Suprapubic skin (tissue), 4 donors: ENCODE measurements at regions not wholly inside any gene's neighbourhood (a gene's known extent, or its start where the extent isn't known, plus 50 kb on each side); places are given as distances from the start of the nearest gene placed in this dataset.

Experiments
- DNase-seq, 2 donors: peaks; one replicate each; pipeline ENCODE4 v3.0.0-alpha.2; 2019; ENCODE audit warnings: low spot score in 2 of 2
- H3K27ac ChIP-seq: fragments of 200-600 bp; sonication (generic); one replicate; pipeline ENCODE4 v1.5.1; 2019
- H3K27me3 ChIP-seq: fragments of 200-600 bp; sonication (generic); one replicate; pipeline ENCODE4 v1.5.1; 2019
- H3K36me3 ChIP-seq: fragments of 200-600 bp; sonication (generic); one replicate; pipeline ENCODE4 v1.5.1; 2019
- H3K4me1 ChIP-seq: fragments of 200-600 bp; sonication (generic); one replicate; pipeline ENCODE4 v1.5.1; 2019
- H3K4me3 ChIP-seq: fragments of 200-600 bp; sonication (generic); one replicate; pipeline ENCODE4 v1.5.1; 2019; ENCODE audit warnings: mild to moderate bottlenecking
- H3K9me3 ChIP-seq: fragments of 200-600 bp; sonication (generic); one replicate; pipeline ENCODE4 v1.5.1; 2019
- CTCF ChIP-seq, 2 donors: fragments of 200-600 bp in 1 of 2; fragments of 450-650 bp in 1 of 2; sonication (generic) in 1 of 2; IDR thresholded peaks; one replicate each; pipeline ENCODE4 v1.5.1; 2016 to 2019; ENCODE audit warnings: antibody characterized with exemption in 2 of 2, mild to moderate bottlenecking in 1 of 2, moderate library complexity in 1 of 2
- EP300 ChIP-seq: sonication (generic); formaldehyde crosslinking; IDR thresholded peaks from one replicate; pipeline ENCODE4 v1.6.1; 2017; ENCODE audit warnings: antibody characterized with exemption
- POLR2A ChIP-seq, 2 donors: fragments of 450-650 bp; IDR thresholded peaks; one replicate each; pipeline ENCODE4 v1.6.1; 2017; ENCODE audit warnings: antibody characterized with exemption in 2 of 2, mild to moderate bottlenecking in 2 of 2, moderate library complexity in 2 of 2
- POLR2AphosphoS5 ChIP-seq, 3 donors: sonication (generic); formaldehyde crosslinking; IDR thresholded peaks; one replicate each; pipeline ENCODE4 v1.6.1; 2017; ENCODE audit warnings: antibody characterized with exemption in 3 of 3
- WGBS: methylation state at CpG from one replicate; pipeline ENCODE4 v1.1.5; 2018; 5-methylcytosine and 5-hydroxymethylcytosine counted together

GRCh38 chr1:17892225-17892624, 137.1 kb downstream of the ACTL8 start:
- TF ChIP-seq EP300, result no peak
- no peak for TF ChIP-seq POLR2AphosphoS5 (IDR thresholded peaks at IDR 0.05)
- TF ChIP-seq POLR2A (IDR thresholded peaks at IDR 0.05), result no peak
- TF ChIP-seq CTCF (IDR thresholded peaks at IDR 0.05), result no peak
- H3K9me3 ChIP-seq, result no peaks in the 10 kb centered on the region
- H3K27me3 ChIP-seq, result peaks cover 74% of the 10 kb centered on the region
- H3K4me1 ChIP-seq, result no peaks in the 10 kb centered on the region
- no peaks in the 10 kb centered on the region for H3K36me3 ChIP-seq
- H3K27ac ChIP-seq, result no peak overlapping the region
- H3K4me3 ChIP-seq, result no peak overlapping the region
- DNase-seq, result peak in 1 of 2 donors; percentile 49
- 59% methylated on average over 8 of the region's 8 CpGs for WGBS

GRCh38 chr1:17892851-17893250, 137.7 kb downstream of the ACTL8 start:
- Histone ChIP-seq H3K4me1 (no peaks in the 10 kb centered on the region), H3K36me3 (no peaks in the 10 kb centered on the region), H3K27me3 (peaks cover 69% of the 10 kb centered on the region), H3K27ac (no peak overlapping the region), H3K4me3 (no peak overlapping the region), H3K9me3 (no peaks in the 10 kb centered on the region)
- WGBS, result 53% methylated on average over 7 of the region's 7 CpGs
- TF ChIP-seq POLR2AphosphoS5 (IDR thresholded peaks at IDR 0.05) (no peak), POLR2A (IDR thresholded peaks at IDR 0.05) (no peak), EP300 (no peak), CTCF (IDR thresholded peaks at IDR 0.05) (no peak)
- DNase-seq, result peak in 1 of 2 donors; percentile 9

- no peaks in the 10 kb centered on the region for H3K4me1 ChIP-seq
- peaks cover 67% of the 10 kb centered on the region for H3K27me3 ChIP-seq
- H3K9me3 ChIP-seq, result no peaks in the 10 kb centered on the region
- 86% methylated on average over 11 of the region's 12 CpGs for WGBS
- H3K27ac ChIP-seq, result no peak overlapping the region
- H3K4me3 ChIP-seq, result no peak overlapping the region
- TF ChIP-seq POLR2A (IDR thresholded peaks at IDR 0.05) (no peak), POLR2AphosphoS5 (IDR thresholded peaks at IDR 0.05) (no peak), CTCF (IDR thresholded peaks at IDR 0.05) (no peak), EP300 (no peak)
- no peaks in the 10 kb centered on the region for H3K36me3 ChIP-seq
- DNase-seq, result peak in 1 of 2 donors; percentile 55
These were observed 138.9 kb downstream of the ACTL8 start for GRCh38 chr1:17893891-17894631.

- peak in 1 of 2 donors; percentile 47 for DNase-seq
- Histone ChIP-seq H3K9me3 (no peaks in the 10 kb centered on the region), H3K4me3 (no peak overlapping the region), H3K27ac (no peak overlapping the region), H3K27me3 (peaks cover 54% of the 10 kb centered on the region), H3K4me1 (no peaks in the 10 kb centered on the region), H3K36me3 (no peaks in the 10 kb centered on the region)
- 81% methylated on average over 4 of the region's 4 CpGs for WGBS
- TF ChIP-seq POLR2AphosphoS5 (IDR thresholded peaks at IDR 0.05), result no peak
- TF ChIP-seq POLR2A (IDR thresholded peaks at IDR 0.05), result no peak
- no peak for TF ChIP-seq CTCF (IDR thresholded peaks at IDR 0.05)
- no peak for TF ChIP-seq EP300
These were observed 140.3 kb downstream of the ACTL8 start for GRCh38 chr1:17895401-17895800.

- TF ChIP-seq POLR2AphosphoS5 (IDR thresholded peaks at IDR 0.05) (no peak), EP300 (no peak), POLR2A (IDR thresholded peaks at IDR 0.05) (no peak), CTCF (IDR thresholded peaks at IDR 0.05) (no peak)
- H3K9me3 ChIP-seq, result no peaks in the 10 kb centered on the region
- no peak overlapping the region for H3K27ac ChIP-seq
- 86% methylated on average over 8 of the region's 8 CpGs for WGBS
- peak in 1 of 2 donors; percentile 45 for DNase-seq
- H3K4me3 ChIP-seq, result no peak overlapping the region
- no peaks in the 10 kb centered on the region for H3K4me1 ChIP-seq
- H3K27me3 ChIP-seq, result peaks cover 48% of the 10 kb centered on the region
- H3K36me3 ChIP-seq, result no peaks in the 10 kb centered on the region
These were observed 140.9 kb downstream of the ACTL8 start for GRCh38 chr1:17895986-17896385.
